ENCODE measurements at regions not wholly inside any gene's neighbourhood (a gene's known extent, or its start where the extent isn't known, plus 50 kb on each side); places are given as distances from the start of the nearest gene placed in this dataset.
"Not testable (repeated sequence)": the region's sequence is repeated elsewhere in the genome, so short reads cannot be mapped to it uniquely, and the experiment has no call there.

- peak; percentile 64 for DNase-seq (ENCODE audit: low read depth, low spot score)
Measured at GRCh38 chr2:146623771-146624170, 1221.1 kb upstream of the ACVR2A start.

DNA sequence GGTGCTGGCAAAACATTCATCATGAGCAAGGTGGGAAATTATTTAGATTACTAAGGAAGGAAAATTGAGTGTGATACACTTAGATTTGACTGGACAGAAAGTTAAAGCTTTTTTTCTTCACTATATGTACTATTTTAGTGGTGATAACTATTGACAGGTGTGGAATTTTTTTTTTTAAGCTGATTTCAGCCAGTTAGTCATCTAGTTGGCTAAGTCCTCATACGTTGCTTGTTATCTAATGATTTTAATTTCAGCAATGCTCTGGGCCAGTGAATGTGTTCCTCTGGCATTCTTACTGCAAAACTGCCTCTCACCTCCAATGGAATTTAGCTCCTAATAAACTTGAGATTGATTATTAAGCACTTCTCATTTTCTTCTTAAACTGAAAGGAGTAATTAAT is 1223.2 kb upstream of the ACVR2A start:
- no peak for DNase-seq (ENCODE audit: low read depth, low spot score)

- no peak for DNase-seq (ENCODE audit: low read depth, low spot score)
Measured at GRCh38 chr2:146615778-146616177, 1229.1 kb upstream of the ACVR2A start.

DNA sequence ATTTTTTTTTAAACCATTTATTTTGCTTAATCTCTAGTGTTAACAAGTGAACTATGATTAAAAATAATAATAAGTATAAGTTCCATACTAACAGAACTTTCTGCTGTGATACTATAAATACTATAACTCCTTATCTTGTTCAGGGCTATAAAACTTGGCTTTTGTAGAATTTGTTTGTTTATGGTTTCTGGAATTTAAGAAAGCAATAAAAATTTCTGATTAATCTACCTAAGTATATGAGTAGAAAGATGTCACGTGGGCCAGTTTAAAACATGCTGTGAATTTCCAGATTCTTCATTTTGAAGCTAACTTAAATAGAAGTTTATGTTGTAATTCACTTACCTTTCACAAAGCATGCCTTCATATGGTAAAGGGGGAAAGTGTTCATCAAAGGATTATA is 1236.3 kb upstream of the ACVR2A start:
- no peak for DNase-seq (ENCODE audit: low read depth, low spot score)

DNA sequence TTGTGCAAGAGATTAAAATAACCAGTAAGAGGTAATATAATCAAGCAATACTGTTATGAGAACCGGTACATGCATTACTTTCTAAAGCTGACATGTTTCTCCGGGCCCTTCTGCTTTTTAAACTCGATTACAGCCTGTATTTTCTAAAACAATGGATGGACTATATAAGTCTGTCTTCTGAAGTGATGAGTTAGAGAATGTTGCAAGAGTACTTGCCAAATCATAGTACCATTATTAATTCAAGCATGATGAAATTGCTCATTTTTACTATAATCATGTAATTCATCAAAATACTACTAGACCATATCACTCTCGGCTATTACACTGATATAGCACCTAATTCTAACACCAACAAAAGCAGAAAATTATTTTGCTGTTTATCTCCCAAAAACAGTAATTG is 1240.3 kb upstream of the ACVR2A start:
- no peak for DNase-seq (ENCODE audit: low read depth, low spot score)

- no peak for DNase-seq (ENCODE audit: low read depth, low spot score)
Measured at GRCh38 chr2:146602856-146603255, 1242.0 kb upstream of the ACVR2A start.

DNA sequence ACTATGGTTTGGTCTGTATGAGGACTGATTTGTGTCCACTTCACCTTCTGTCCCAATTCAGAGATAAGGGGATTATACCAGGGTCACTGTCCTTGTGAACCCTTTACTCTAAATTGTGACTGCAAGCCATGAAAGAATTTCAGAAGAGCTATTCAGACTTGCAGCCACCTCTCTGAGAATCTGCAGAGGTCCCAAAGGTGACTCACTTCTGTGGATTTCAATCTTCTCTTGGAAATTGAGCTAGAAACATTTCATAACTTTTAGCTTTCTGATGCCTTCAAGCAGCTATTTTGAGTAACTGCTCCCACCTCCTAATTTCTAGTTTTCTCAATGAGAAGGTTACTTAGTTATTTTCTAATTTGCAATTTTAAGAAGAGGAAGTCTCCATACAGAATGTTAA is 1242.4 kb upstream of the ACVR2A start:
- DNase-seq (ENCODE audit: low read depth, low spot score), result peak; percentile 49

DNA sequence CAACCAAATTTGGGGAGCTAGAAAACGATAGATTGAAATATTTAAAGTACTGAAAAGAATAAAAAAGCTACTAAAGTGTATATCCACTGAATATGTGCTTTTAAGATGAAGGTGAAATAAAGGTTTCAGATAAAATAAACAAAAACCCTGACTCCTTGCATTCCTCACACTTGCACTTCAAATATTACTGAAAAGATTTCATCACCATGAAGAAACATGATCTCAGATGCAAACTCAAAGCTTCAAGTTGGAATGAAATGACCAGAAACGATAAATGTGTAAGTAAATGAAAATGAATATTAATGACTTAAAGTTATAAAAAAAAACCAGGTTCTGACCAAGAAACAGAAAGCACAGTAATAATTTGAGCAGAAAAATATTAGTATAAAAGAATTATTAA is 1246.0 kb upstream of the ACVR2A start:
- no peak for DNase-seq (ENCODE audit: low read depth, low spot score)

DNA sequence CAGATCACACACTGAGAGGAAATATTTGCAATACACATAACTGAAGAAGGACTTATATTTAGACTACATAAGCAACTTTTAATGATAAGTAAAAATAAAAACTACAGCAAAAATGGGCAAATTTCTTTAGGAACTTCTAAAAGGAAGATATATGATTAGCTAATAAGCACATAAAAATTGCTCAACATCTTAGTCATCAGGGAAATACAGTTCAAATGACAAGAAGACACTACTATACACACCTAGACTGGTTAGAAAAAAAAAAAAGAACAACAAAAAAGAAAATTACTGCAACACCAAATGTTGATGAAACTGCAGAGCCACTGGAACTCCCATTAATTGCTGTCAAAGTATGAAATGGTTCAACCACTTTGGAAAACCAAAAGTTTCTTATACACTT is 1247.5 kb upstream of the ACVR2A start:
- no peak for DNase-seq (ENCODE audit: low read depth, low spot score)

DNA sequence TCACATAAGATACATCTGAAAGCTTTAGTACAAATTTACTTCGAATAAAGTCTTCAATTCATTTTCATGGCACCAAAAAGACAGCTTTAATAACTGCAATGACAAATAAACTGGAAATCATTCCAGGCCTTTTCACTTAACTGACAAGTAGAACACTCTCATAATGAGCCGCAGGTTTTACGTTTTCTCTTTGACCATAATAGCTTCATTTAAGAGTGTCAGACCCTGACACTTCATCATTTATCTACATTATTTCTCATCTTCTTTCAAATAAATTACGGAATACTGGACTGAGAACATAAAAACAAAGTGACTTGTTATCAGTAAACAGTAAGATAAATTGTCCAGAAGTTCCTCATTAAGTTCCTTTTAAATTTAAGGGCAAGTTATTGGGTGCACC is 1252.9 kb upstream of the ACVR2A start:
- no peak for DNase-seq (ENCODE audit: low read depth, low spot score)

DNA sequence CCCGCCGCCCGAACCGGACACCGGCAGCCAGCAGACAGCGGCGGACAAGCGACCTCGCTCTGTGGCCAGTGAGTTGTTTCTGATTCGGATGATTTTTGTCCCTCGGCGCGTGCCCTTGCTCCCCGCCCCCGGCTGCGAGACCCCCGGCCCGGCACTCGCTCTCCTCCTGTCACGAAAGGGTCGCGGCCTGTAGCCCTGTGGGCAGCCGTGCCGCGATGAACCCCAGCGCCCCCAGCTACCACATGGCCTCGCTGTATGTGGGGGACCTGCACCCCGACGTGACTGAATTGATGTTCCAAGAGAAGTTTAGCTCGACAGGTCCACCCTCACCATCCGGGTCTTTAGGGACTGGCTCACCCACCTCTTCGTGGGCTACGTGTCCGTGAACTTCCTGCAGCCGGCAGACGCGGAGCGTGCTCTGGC is 1257.5 kb upstream of the ACVR2A start:
- DNase-seq (ENCODE audit: low read depth, low spot score), result no peak

GRCh38 chr2:146584316-146584715 is 1260.5 kb upstream of the ACVR2A start:
- no peak for DNase-seq (ENCODE audit: low read depth, low spot score)

GRCh38 chr2:146579147-146579930 is 1265.5 kb upstream of the ACVR2A start:
- peak; percentile 49 for DNase-seq (ENCODE audit: low read depth, low spot score)

DNA sequence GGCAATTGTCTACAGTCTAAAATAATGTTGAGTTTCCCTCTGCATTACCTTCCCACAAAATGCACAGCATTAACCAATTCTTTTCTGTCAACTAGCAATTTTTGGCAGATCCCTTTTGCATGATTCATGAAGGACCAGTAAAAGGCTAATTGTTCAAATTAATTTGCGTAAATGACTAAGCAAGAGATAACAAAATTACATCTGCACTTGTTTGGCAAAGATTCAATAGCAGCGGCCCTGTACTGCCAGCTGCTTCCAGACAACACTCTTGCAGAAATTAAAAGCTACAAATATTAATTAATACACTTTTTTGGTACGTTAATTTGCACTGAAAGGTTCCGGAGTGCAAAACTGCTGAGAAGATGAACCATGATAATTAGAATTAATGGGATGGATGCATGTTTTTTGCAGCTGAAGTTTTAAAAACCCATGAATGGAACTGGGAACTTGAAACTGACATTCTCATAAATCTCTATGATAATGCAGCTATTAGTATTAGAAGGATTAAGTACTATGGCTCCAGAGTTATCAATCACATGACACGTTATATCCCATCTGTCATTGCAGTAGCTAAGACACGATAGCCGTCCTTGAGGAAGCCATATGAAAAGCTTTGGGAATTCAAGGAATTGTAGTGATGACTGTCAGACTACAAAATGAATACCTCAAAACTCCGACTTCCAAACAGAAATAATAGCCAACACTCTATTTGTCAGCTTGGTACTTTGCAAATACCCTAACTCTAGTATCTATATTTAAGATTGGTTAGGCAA is 1268.3 kb upstream of the ACVR2A start:
- peak; percentile 17 for DNase-seq (ENCODE audit: low read depth, low spot score)

DNA sequence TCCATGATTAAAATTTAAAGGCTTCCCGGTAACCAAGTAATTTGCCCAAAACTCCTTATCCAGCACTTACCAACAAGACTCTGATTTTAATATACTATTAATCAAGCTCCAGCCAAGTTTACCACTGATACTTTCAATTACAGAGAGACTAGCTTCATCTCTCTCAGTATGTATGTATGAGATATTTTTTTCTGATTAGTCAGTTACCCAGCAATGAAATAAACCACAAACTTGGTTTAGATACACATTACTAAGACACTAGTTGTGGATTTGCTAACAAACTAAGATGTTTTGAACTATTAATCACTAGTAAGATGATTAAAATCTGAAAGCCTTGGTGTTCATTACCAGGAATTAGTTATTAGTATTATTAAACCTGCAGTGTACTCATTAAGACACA is 1272.2 kb upstream of the ACVR2A start:
- peak; percentile 36 for DNase-seq (ENCODE audit: low read depth, low spot score)

- DNase-seq (ENCODE audit: low read depth, low spot score), result no peak
Measured at GRCh38 chr2:146561996-146562395, 1282.8 kb upstream of the ACVR2A start.

- DNase-seq (ENCODE audit: low read depth, low spot score), result no peak
Measured at GRCh38 chr2:146547236-146547635, 1297.6 kb upstream of the ACVR2A start.

- DNase-seq (ENCODE audit: low read depth, low spot score), result no peak
Measured at GRCh38 chr2:146544701-146545100, 1300.1 kb upstream of the ACVR2A start.

- DNase-seq (ENCODE audit: low read depth, low spot score), result no peak
Measured at GRCh38 chr2:146541896-146542295, 1302.9 kb upstream of the ACVR2A start.

- peak; percentile 26 for DNase-seq (ENCODE audit: low read depth, low spot score)
Measured at GRCh38 chr2:146540271-146540932, 1304.4 kb upstream of the ACVR2A start.

GRCh38 chr2:146539739-146540138 is 1305.1 kb upstream of the ACVR2A start:
- not testable (repeated sequence) for DNase-seq (ENCODE audit: low read depth, low spot score)

- DNase-seq (ENCODE audit: low read depth, low spot score), result no peak
Measured at GRCh38 chr2:146537477-146537876, 1307.4 kb upstream of the ACVR2A start.

Data from astrocyte of the hippocampus (primary cell).